Jurkat, Clone E6-1 (cell line): ENCODE measurements at regions not wholly inside any gene's neighbourhood (a gene's known extent, or its start where the extent isn't known, plus 50 kb on each side); places are given as distances from the start of the nearest gene placed in this dataset.
"Not testable (repeated sequence)": the region's sequence is repeated elsewhere in the genome, so short reads cannot be mapped to it uniquely, and the experiment has no call there.

ENCODE experiments used
- DNase-seq: peaks from one replicate; pipeline ENCODE4 v3.0.0-alpha.2; 2011; ENCODE audit warnings: low read depth, low spot score
- H3K4me3 ChIP-seq: 2 replicates; pipeline ENCODE4 v1.5.1; 2011; ENCODE audit warnings: mild to moderate bottlenecking, low read length, control low read depth, moderate library complexity

- DNase-seq, result no peak
- H3K4me3 ChIP-seq, result no peak overlapping the region
These were observed 98.2 kb downstream of the AHR start for GRCh38 chr7:17396692-17397091.

- DNase-seq, result no peak
- no peak overlapping the region for H3K4me3 ChIP-seq
These were observed 103.6 kb downstream of the AHR start for GRCh38 chr7:17401791-17402627.

- no peak for DNase-seq
- no peak overlapping the region for H3K4me3 ChIP-seq
These were observed 104.3 kb downstream of the AHR start for GRCh38 chr7:17402628-17403278.

DNA sequence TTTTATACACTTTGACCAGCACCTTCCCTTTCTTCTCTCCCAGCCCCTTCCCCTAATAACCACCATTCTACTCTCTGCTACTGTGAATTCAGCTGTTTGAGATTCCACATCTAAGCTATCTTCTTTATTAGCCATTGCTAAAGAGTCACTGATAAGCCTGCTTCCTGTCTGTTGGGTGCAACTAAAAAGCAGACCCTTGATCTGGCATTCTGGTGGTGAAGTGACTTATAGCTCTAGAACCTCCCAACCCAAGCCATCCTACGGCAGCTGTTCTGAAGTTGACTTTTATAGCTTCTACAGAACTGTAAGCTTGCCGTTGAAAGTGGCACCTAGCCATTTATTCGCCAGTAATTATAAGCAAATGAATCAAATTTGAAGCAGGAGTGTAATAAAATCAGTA lies 105.6 kb downstream of the AHR start:
- H3K4me3 ChIP-seq, result no peak overlapping the region
- peak; percentile 10 for DNase-seq

DNA sequence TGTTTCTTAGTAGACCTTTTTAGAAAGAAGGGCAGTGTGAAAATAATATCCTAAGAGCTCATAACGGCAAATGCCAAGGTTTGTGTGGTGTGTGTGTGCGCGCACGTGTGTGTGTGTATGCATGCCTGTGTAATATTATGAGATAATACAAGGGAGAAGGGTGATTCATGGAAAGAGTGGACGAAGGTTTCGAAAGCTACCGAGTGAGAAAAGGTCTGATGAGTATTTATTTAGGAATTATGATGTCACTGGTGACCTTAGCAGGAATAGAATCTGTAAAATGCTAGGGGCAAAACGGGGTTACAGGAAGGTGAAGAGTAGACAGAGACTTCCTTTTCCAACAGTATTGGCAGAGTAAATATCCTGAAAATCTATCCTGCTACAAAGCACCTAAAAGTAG lies 107.3 kb downstream of the AHR start:
- DNase-seq, result no peak
- H3K4me3 ChIP-seq, result no peak overlapping the region

DNA sequence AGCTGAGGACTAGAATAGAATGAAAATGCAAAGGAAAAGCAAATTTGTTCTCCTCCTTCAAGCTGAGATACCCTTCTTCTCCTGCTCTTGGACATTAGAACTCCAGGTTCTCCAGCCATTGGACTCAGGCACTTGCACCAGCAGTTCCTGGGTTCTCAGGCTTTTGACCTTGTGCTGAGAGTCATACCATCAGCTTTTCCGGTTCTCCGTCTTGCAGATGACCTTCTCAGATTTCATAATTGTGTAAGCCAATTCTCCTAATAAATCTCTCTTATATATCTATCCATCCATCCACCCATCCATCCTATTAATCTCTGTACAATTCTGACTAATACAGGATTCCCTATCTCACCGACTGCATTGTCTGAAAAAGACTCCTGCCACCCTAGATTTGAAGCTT lies 108.3 kb downstream of the AHR start:
- no peak overlapping the region for H3K4me3 ChIP-seq
- no peak for DNase-seq

GRCh38 chr7:17407229-17407628 lies 108.8 kb downstream of the AHR start:
- DNase-seq, result no peak
- no peak overlapping the region for H3K4me3 ChIP-seq

DNA sequence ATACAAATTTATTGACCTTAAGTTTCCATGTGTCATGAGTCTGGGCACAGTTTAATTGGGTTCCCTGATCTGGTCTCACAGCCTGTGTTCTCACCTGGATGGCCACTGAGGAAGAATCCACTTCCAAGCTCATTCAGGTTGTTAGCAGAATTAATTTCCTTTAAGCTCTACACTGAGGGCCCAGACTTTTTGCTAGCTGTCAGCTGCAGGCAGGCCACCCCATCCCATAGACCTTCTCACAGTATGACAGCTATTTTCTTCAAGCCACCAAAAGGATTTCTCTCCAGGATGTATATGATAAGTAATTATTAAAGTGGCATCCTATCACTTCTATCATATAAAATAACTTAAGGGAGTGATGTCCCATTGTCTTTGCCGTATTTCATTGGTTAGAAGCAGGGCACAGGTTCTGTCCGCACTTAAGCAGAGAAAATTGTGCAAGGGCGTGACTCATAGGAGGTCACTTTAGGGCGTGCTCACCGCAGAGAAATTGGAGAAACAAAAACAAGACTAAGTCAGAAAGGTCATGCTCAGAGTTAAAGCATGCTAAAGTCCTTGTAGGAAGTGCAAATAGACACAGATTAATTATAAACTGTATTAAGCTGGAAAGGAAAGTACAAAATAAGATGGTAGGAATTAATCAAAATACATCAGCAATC lies 109.9 kb downstream of the AHR start:
- DNase-seq, result no peak
- no peak overlapping the region for H3K4me3 ChIP-seq

GRCh38 chr7:17408904-17409290 lies 110.4 kb downstream of the AHR start:
- no peak for DNase-seq
- no peak overlapping the region for H3K4me3 ChIP-seq

GRCh38 chr7:17411922-17412321 lies 113.5 kb downstream of the AHR start:
- no peak overlapping the region for H3K4me3 ChIP-seq
- DNase-seq, result no peak

DNA sequence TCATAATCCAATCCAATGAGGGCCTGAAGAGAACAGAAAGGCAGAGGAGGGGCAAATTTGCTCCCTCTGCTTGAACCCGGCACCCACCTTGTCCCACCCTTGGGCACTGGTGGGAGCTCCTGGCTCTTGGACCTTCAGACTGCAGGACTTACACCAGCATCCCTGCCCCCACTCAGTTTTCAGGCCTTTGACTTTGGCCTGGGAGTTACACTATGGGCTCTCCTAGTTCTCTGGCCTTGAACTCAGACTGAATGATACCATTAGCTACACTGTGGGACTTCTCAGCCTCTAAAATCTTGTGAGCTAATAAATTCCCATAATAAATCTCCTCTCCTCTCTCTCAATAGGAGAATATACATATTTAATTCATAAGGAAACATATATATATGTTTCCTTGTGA lies 114.4 kb downstream of the AHR start:
- no peak overlapping the region for H3K4me3 ChIP-seq
- DNase-seq, result no peak

- no peak for DNase-seq
- no peak overlapping the region for H3K4me3 ChIP-seq
These were observed 117.5 kb downstream of the AHR start for GRCh38 chr7:17415955-17416354.

- not testable (repeated sequence) for DNase-seq, H3K4me3 ChIP-seq
These were observed 122.0 kb downstream of the AHR start for GRCh38 chr7:17420308-17421015.

- no peak for DNase-seq
- H3K4me3 ChIP-seq, result no peak overlapping the region
These were observed 123.5 kb downstream of the AHR start for GRCh38 chr7:17421941-17422340.

- no peak for DNase-seq
- H3K4me3 ChIP-seq, result no peak overlapping the region
These were observed 124.5 kb downstream of the AHR start for GRCh38 chr7:17422966-17423365.

DNA sequence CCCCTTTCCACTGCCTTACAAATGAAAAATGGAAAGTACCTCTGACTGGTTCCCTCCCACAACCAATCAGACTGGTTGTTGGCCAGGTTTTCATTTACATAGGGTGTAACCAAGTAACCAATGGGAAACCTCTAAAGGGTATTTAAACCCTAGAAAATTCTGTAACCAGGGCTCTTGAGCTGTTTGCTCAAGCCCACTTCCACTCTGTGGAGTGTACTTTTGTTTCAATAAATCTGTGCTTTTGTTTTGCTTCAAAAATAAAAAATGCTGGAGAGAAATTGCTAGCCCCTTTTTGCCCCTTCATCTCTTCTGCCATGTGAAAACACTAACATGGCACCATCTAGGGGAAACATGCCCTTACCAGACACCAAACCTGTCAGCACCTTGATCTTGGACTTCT lies 129.5 kb downstream of the AHR start:
- DNase-seq, result no peak
- no peak overlapping the region for H3K4me3 ChIP-seq

GRCh38 chr7:17429579-17429978 lies 131.1 kb downstream of the AHR start:
- H3K4me3 ChIP-seq, result no peak overlapping the region
- no peak for DNase-seq

DNA sequence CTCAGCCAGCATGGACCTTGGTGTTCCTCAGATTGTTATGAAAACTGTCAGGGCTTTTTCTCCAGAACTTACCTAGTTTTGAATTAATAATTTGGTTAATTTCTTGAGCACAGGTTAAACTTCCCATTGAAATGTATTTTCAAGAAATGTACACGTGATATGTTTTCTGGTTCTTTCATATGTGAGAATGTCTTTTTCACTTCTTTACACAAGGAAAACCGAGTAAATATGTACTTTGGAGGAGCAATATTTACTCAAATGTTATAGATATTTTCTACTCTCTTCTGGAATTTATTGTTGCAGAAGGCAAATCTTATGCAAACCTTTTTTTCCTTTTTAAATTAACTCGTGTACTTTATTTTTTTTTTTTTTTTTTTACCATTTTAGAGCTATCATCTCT lies 134.3 kb downstream of the AHR start:
- no peak overlapping the region for H3K4me3 ChIP-seq
- DNase-seq, result no peak

DNA sequence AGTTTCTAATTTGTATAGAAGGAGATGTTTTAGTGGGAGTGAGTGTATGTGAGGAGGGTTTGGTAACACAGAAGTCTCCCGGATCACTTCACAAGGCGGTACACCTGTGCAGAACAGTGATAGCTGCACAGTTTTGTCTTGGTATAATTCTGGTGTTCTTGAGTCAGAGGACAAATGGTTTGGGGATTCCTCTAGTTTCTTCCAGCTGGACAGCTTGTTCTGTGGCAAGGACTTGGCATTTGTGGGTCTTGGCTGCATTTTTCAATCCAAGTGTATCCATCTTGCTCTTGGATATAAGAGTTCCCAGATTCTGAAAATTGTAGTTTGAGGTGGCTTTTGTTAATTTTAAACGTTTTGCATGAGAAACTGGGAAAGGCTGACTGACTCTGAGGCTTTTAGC lies 135.7 kb downstream of the AHR start:
- no peak overlapping the region for H3K4me3 ChIP-seq
- DNase-seq, result no peak
